ENCODE measurements at regions not wholly inside any gene's neighbourhood (a gene's known extent, or its start where the extent isn't known, plus 50 kb on each side); places are given as distances from the start of the nearest gene placed in this dataset.

- Histone ChIP-seq H3K4me1 (ENCODE audit: insufficient read depth, low read length, poor library complexity, severe bottlenecking) (peaks cover 48% of the 10 kb centered on the region), H3F3A (ENCODE audit: low read depth) (no peaks in the 10 kb centered on the region), H3K4me2 (ENCODE audit: low read depth, low read length, poor library complexity, severe bottlenecking) (no peak overlapping the region), H3K36me3 (ENCODE audit: insufficient read depth, low read length) (no peaks in the 10 kb centered on the region), H2AFZ (ENCODE audit: low read length) (no peak overlapping the region), H4K20me1 (ENCODE audit: insufficient read depth, low read length, poor library complexity, severe bottlenecking) (no peaks in the 10 kb centered on the region), H3K79me2 (ENCODE audit: insufficient read depth, low read length) (no peaks in the 10 kb centered on the region), H3K9me3 (ENCODE audit: insufficient read depth, low read depth, low read length) (no peaks in the 10 kb centered on the region), H3K9ac (ENCODE audit: low read depth, low read length, poor library complexity, severe bottlenecking) (no peak overlapping the region), H3K9me2 (replicated peaks; ENCODE audit: low read depth, low read length) (no peaks in the 10 kb centered on the region), H3K4me3 (ENCODE audit: low read length, poor library complexity, severe bottlenecking) (no peak overlapping the region), H3K27me3 (ENCODE audit: insufficient read depth, low read length, poor library complexity, severe bottlenecking) (no peaks in the 10 kb centered on the region)
- no peak for TF ChIP-seq CTCF (conservative IDR thresholded peaks at IDR 0.05; ENCODE audit: low read length)
These were observed 118.1 kb upstream of the SLC39A10 start for GRCh38 chr2:195538937-195539336.

- Histone ChIP-seq H3K27me3 (ENCODE audit: insufficient read depth, low read length, poor library complexity, severe bottlenecking) (no peaks in the 10 kb centered on the region), H3F3A (ENCODE audit: low read depth) (no peaks in the 10 kb centered on the region), H2AFZ (ENCODE audit: low read length) (no peak overlapping the region), H3K4me2 (ENCODE audit: low read depth, low read length, poor library complexity, severe bottlenecking) (no peak overlapping the region), H3K4me1 (ENCODE audit: insufficient read depth, low read length, poor library complexity, severe bottlenecking) (peaks cover 59% of the 10 kb centered on the region), H3K79me2 (ENCODE audit: insufficient read depth, low read length) (no peaks in the 10 kb centered on the region), H3K9me2 (replicated peaks; ENCODE audit: low read depth, low read length) (no peaks in the 10 kb centered on the region), H4K20me1 (ENCODE audit: insufficient read depth, low read length, poor library complexity, severe bottlenecking) (no peaks in the 10 kb centered on the region), H3K4me3 (ENCODE audit: low read length, poor library complexity, severe bottlenecking) (no peak overlapping the region), H3K36me3 (ENCODE audit: insufficient read depth, low read length) (no peaks in the 10 kb centered on the region), H3K9me3 (ENCODE audit: insufficient read depth, low read depth, low read length) (no peaks in the 10 kb centered on the region), H3K9ac (ENCODE audit: low read depth, low read length, poor library complexity, severe bottlenecking) (no peak overlapping the region)
- TF ChIP-seq CTCF (conservative IDR thresholded peaks at IDR 0.05; ENCODE audit: low read length) (no peak), EZH2phosphoT487 (IDR thresholded peaks at IDR 0.05; ENCODE audit: borderline replicate concordance) (no peak)
These were observed 119.2 kb upstream of the SLC39A10 start for GRCh38 chr2:195537811-195538210.

- Histone ChIP-seq H3K4me3 (ENCODE audit: low read length, poor library complexity, severe bottlenecking) (peak overlapping the region; percentile 47), H3K9ac (ENCODE audit: low read depth, low read length, poor library complexity, severe bottlenecking) (peak overlapping the region; percentile 58), H3K36me3 (ENCODE audit: insufficient read depth, low read length) (no peaks in the 10 kb centered on the region), H4K20me1 (ENCODE audit: insufficient read depth, low read length, poor library complexity, severe bottlenecking) (no peaks in the 10 kb centered on the region), H3K9me3 (ENCODE audit: insufficient read depth, low read depth, low read length) (no peaks in the 10 kb centered on the region), H3F3A (ENCODE audit: low read depth) (no peaks in the 10 kb centered on the region), H3K4me2 (ENCODE audit: low read depth, low read length, poor library complexity, severe bottlenecking) (peak overlapping the region; percentile 62), H3K79me2 (ENCODE audit: insufficient read depth, low read length) (no peaks in the 10 kb centered on the region), H2AFZ (ENCODE audit: low read length) (peak overlapping the region; percentile 41), H3K9me2 (replicated peaks; ENCODE audit: low read depth, low read length) (no peaks in the 10 kb centered on the region), H3K4me1 (ENCODE audit: insufficient read depth, low read length, poor library complexity, severe bottlenecking) (peaks cover 68% of the 10 kb centered on the region), H3K27me3 (ENCODE audit: insufficient read depth, low read length, poor library complexity, severe bottlenecking) (no peaks in the 10 kb centered on the region)
- no peak for TF ChIP-seq CTCF (conservative IDR thresholded peaks at IDR 0.05; ENCODE audit: low read length)
- no peak for TF ChIP-seq EZH2phosphoT487 (IDR thresholded peaks at IDR 0.05; ENCODE audit: borderline replicate concordance)
These were observed 120.1 kb upstream of the SLC39A10 start for GRCh38 chr2:195536906-195537305.
